Breast epithelium (tissue), 4 donors: ENCODE measurements at regions not wholly inside any gene's neighbourhood (a gene's known extent, or its start where the extent isn't known, plus 50 kb on each side); places are given as distances from the start of the nearest gene placed in this dataset.

Experiments used
- DNase-seq, 2 donors: peaks; one replicate each; pipeline ENCODE4 v3.0.0-alpha.2; 2019; ENCODE audit warnings: low spot score in 2 of 2
- H3K27ac ChIP-seq, 2 donors: fragments of 200-600 bp; sonication (generic) in 1 of 2; one replicate each; pipeline ENCODE4 v1.5.1; 2016 to 2019; ENCODE audit warnings: mild to moderate bottlenecking in 1 of 2
- H3K27me3 ChIP-seq, 2 donors: fragments of 200-600 bp; sonication (generic) in 1 of 2; one replicate each; pipeline versions ENCODE4 v1.5.1 to v1.6.0; 2017 to 2019; ENCODE audit warnings: control low read depth in 1 of 2, mild to moderate bottlenecking in 1 of 2
- H3K36me3 ChIP-seq: fragments of 200-600 bp; one replicate; pipeline ENCODE4 v1.5.1; 2019
- H3K4me1 ChIP-seq, 2 donors: fragments of 200-600 bp; sonication (generic); one replicate each; pipeline ENCODE4 v1.5.1; 2016 to 2019; ENCODE audit warnings: control low read depth in 1 of 2
- H3K4me3 ChIP-seq, 3 donors: fragments of 200-600 bp; sonication (generic); 1 replicate in 2 of 3; 2 replicates in 1 of 3; pipeline ENCODE4 v1.5.1; 2016 to 2019; ENCODE audit warnings: mild to moderate bottlenecking in 3 of 3, moderate library complexity in 2 of 3
- H3K9me3 ChIP-seq, 2 donors: fragments of 200-600 bp; sonication (generic) in 1 of 2; one replicate each; pipeline ENCODE4 v1.5.1; 2016 to 2019; ENCODE audit warnings: control low read depth in 1 of 2
- POLR2A ChIP-seq: fragments of 450-650 bp; IDR thresholded peaks from one replicate; pipeline ENCODE4 v1.6.1; 2016; ENCODE audit warnings: antibody characterized with exemption, mild to moderate bottlenecking, moderate library complexity
- POLR2AphosphoS5 ChIP-seq, 3 donors: sonication (generic); formaldehyde crosslinking; IDR thresholded peaks; one replicate each; pipeline ENCODE4 v1.6.1; 2017; ENCODE audit warnings: antibody characterized with exemption in 3 of 3
- intact Hi-C: fragments of 100-400 bp; cut with DNase I; formaldehyde crosslinking; loops from one replicate; pipeline ENCODE4 v1.15.1; 2023; ENCODE audit warnings: low total_unique reads
- TF ChIP-seq, protein P1 (sequence below), 3 donors: fragments of 450-650 bp; IDR thresholded peaks; one replicate each; pipeline ENCODE4 v1.5.1; 2016 to 2017; ENCODE audit warnings: antibody characterized with exemption in 3 of 3, mild to moderate bottlenecking in 3 of 3, moderate library complexity in 3 of 3

GRCh38 chr18:56167366-56167765 lies 471.0 kb downstream of the TXNL1 start:
- intact Hi-C loops: no loop called here
- H3K9me3 ChIP-seq: no peaks in the 10 kb centered on the region
- H3K4me3 ChIP-seq: no peak overlapping the region
- no peaks in the 10 kb centered on the region for H3K36me3 ChIP-seq
- TF ChIP-seq POLR2A (no peak), POLR2AphosphoS5 (IDR thresholded peaks at IDR 0.05) (no peak)
- TF ChIP-seq, protein P1, sequence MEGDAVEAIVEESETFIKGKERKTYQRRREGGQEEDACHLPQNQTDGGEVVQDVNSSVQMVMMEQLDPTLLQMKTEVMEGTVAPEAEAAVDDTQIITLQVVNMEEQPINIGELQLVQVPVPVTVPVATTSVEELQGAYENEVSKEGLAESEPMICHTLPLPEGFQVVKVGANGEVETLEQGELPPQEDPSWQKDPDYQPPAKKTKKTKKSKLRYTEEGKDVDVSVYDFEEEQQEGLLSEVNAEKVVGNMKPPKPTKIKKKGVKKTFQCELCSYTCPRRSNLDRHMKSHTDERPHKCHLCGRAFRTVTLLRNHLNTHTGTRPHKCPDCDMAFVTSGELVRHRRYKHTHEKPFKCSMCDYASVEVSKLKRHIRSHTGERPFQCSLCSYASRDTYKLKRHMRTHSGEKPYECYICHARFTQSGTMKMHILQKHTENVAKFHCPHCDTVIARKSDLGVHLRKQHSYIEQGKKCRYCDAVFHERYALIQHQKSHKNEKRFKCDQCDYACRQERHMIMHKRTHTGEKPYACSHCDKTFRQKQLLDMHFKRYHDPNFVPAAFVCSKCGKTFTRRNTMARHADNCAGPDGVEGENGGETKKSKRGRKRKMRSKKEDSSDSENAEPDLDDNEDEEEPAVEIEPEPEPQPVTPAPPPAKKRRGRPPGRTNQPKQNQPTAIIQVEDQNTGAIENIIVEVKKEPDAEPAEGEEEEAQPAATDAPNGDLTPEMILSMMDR (IDR thresholded peaks at IDR 0.05): no peak
- H3K27ac ChIP-seq: no peak overlapping the region
- H3K27me3 ChIP-seq: no peaks in the 10 kb centered on the region
- DNase-seq: no peak
- H3K4me1 ChIP-seq: no peaks in the 10 kb centered on the region

DNA sequence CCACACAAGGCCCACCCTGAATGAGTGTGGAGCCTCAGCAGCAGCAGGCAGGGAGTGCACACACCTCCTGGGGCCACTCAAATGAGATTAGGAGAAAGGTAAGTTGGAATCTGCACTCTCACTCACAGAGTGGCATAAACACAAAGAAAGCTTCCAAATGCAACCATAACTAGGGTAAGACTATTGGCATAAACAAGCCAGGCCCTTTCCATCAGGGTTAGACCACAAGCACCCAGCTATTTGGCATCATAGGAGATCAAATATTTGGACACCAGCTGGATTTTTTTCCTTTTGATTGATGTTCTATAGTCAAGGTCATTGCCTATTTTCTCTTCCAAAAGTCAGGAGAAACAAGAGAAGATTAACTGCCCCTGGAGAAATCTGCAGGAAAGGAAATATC lies 471.5 kb downstream of the TXNL1 start:
- no peak for DNase-seq
- H3K27ac ChIP-seq: no peak overlapping the region
- intact Hi-C loops: no loop called here

DNA sequence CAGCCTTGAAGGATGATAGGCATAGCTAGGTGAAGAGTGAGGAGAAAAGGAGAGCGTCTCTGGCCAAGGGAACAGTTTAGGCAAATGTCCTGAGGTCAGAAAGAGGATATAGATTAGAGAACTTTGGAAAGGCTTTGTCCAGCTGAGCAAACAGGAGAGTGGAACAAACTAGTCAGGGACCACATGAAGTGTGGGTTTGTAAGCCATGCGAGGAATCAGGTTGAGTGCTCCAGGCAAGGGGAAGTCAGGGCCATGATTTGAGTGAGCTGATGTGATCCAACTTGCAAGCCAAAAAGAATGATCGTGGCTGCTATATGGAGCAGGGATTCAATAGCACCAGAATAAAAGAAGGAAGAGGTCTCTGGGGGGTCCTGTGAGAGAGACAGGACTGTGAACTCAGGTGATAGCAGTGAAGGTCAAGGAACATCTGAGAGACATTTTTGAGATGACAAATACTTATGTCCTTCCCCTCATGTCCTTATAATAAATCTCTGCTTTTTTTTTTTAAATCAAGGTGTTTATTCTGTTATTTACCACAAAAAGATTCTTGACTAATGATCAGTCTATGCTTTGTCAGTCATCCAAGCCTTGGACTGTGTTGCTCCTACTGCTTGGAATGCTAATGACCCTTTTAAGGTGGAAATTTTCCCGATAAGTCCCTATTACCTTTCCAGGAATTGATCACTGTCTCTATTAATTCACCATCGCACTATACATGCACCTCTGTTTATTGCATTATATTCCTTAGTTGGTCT lies 472.6 kb downstream of the TXNL1 start:
- Histone ChIP-seq H3K27ac (no peak overlapping the region), H3K4me3 (no peak overlapping the region), H3K9me3 (no peaks in the 10 kb centered on the region), H3K4me1 (no peaks in the 10 kb centered on the region), H3K36me3 (no peaks in the 10 kb centered on the region), H3K27me3 (no peaks in the 10 kb centered on the region)
- no peak for TF ChIP-seq POLR2AphosphoS5 (IDR thresholded peaks at IDR 0.05)
- TF ChIP-seq, protein P1 (IDR thresholded peaks at IDR 0.05): no peak
- TF ChIP-seq POLR2A: no peak
- intact Hi-C loops: no loop called here
- DNase-seq: no peak

More for the DNA sequence above, 471.5 kb downstream of the TXNL1 start:
- no peaks in the 10 kb centered on the region for H3K36me3 ChIP-seq
- TF ChIP-seq POLR2AphosphoS5 (IDR thresholded peaks at IDR 0.05): no peak
- TF ChIP-seq, protein P1 (IDR thresholded peaks at IDR 0.05): no peak
- no peaks in the 10 kb centered on the region for H3K9me3 ChIP-seq
- no peak overlapping the region for H3K4me3 ChIP-seq
- H3K27me3 ChIP-seq: no peaks in the 10 kb centered on the region
- H3K4me1 ChIP-seq: no peaks in the 10 kb centered on the region

DNA sequence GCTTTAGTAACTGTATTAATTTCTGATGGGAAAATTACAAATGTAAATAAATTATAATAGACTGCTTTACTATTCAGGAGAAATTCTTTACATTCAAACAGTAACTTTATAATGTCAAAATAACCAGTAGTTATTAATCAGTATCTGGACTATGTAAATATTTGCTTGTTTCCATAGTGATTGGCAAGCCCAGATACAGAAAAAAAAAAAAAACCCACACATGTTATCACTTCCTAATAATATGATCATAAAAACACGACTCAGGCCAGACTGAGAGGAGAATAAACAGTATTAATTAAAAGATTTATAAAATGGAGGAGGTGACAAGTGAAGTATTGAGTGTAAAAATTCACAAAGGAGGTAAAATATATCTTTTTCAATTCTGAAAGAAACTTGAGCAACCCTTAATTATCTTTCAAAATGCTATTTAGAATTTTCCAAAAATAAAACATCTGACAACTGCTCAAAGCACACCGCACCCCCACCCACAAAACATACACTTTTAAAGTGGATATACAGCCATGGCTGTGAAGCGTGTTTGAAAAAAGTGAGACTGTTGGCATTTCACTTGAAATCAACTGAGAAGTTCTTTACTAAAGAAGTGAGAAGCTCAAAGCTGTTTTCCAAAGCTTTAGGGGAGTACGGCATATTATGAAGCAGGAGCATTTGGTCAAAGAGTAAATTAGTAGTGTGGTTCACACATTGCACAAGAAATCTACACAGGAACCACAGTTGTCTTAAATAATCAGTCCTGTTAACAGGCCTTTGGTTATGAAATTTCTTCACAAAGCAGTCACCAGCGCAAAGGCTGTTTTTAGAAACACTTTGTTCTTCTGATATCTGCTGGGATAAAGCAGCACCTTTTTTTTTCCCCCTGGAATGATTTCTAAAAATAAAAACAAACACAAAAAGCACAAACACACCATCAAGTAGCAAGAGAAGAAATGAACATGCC lies 475.8 kb downstream of the TXNL1 start:
- intact Hi-C loops: no loop called here
- Histone ChIP-seq H3K4me3 (no peak overlapping the region), H3K4me1 (no peaks in the 10 kb centered on the region), H3K27me3 (no peaks in the 10 kb centered on the region), H3K9me3 (no peaks in the 10 kb centered on the region), H3K36me3 (no peaks in the 10 kb centered on the region), H3K27ac (no peak overlapping the region)
- TF ChIP-seq, protein P1 (IDR thresholded peaks at IDR 0.05): no peak
- TF ChIP-seq POLR2A (no peak), POLR2AphosphoS5 (IDR thresholded peaks at IDR 0.05) (no peak)
- no peak for DNase-seq
